NT2/D1 (cell line): ENCODE measurements at regions not wholly inside any gene's neighbourhood (a gene's known extent, or its start where the extent isn't known, plus 50 kb on each side); places are given as distances from the start of the nearest gene placed in this dataset.

Experiments
- SUZ12 ChIP-seq: IDR thresholded peaks from 2 replicates; pipeline ENCODE4 v1.6.1; 2011; ENCODE audit not compliant: insufficient read length, insufficient read depth; ENCODE audit errors: extremely low read depth
- YY1 ChIP-seq: IDR thresholded peaks from 2 replicates; pipeline ENCODE4 v1.6.1; 2011; ENCODE audit not compliant: insufficient read length, insufficient read depth

DNA sequence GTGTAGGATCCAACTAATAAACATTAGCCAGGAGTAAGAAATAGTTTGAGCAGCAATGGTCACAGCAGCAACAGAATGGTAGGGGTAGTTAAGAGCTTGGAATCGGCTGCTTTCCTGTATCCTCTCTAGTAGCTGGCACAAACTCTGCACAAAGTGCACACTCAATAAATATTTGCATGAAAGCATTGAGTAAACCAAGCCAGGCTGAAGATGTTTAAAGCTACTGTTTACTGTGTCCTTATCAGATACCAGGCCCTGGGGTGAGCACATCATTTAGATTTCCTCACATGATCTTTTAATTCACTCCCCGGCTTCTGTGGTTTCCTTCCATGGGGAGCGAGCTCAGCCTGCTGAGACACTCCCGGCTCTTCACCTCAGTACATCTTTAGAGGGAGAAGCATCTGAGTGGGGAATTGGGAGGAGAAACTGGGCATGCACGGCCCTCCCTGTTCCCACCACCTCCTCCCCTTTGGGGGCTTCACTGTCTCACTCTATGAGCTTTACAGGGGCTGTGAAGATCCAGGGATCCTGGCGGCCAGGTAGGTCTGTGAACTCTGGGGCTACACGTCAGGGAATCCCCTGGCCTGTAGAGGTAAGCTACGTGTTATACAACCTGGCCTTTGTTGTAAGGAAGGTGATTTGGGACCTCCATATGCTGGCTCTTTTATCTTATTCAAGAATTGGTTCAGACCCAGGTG, 107.2 kb upstream of the VASH1 start:
- no peak for TF ChIP-seq YY1
- no peak for TF ChIP-seq SUZ12
